Neural cell (in vitro differentiated cells): ENCODE measurements at regions not wholly inside any gene's neighbourhood (a gene's known extent, or its start where the extent isn't known, plus 50 kb on each side); places are given as distances from the start of the nearest gene placed in this dataset.

Experiments used
- H2AFZ ChIP-seq: fragments of 200-600, 300-800 bp; sonication (generic), shearing (Covaris generic); 2 replicates; pipeline ENCODE4 v1.6.0; 2014; ENCODE audit warnings: low read depth, mild to moderate bottlenecking, antibody characterized with exemption, low read length, moderate library complexity
- H3F3A ChIP-seq: fragments of 200-600 bp; shearing (Covaris generic); 2 replicates; pipeline ENCODE4 v1.6.1; 2016; ENCODE audit warnings: mild to moderate bottlenecking, moderate library complexity, mixed read lengths, antibody characterized with exemption, low read length; ENCODE audit not compliant: insufficient read depth, poor library complexity, severe bottlenecking
- H3K27ac ChIP-seq: fragments of 200-600, 300-800 bp; sonication (generic), shearing (Covaris generic); 2 replicates; pipeline ENCODE4 v1.5.1; 2014; ENCODE audit warnings: mild to moderate bottlenecking, low read length, moderate library complexity
- H3K27me3 ChIP-seq: fragments of 300-800, 200-600 bp; sonication (generic), shearing (Covaris generic); 2 replicates; pipeline ENCODE4 v1.6.0; 2014; ENCODE audit warnings: mild to moderate bottlenecking, low read depth, low read length, moderate library complexity; ENCODE audit not compliant: insufficient read depth
- H3K36me3 ChIP-seq: fragments of 300-800, 200-600 bp; sonication (generic), shearing (Covaris generic); 2 replicates; pipeline ENCODE4 v1.5.1; 2014; ENCODE audit warnings: mild to moderate bottlenecking, antibody characterized with exemption, low read length, moderate library complexity; ENCODE audit not compliant: insufficient read depth
- H3K4me2 ChIP-seq: fragments of 300-800, 200-600 bp; sonication (generic), shearing (Covaris generic); 2 replicates; pipeline ENCODE4 v1.6.0; 2014; ENCODE audit warnings: mild to moderate bottlenecking, low read length
- H3K4me3 ChIP-seq: fragments of 300-800, 200-600 bp; sonication (generic), shearing (Covaris generic); 2 replicates; pipeline ENCODE4 v1.5.1; 2014; ENCODE audit warnings: mild to moderate bottlenecking, low read length, moderate library complexity
- H3K79me2 ChIP-seq: fragments of 200-600 bp; shearing (Covaris generic); replicated peaks from 2 replicates; pipeline ENCODE4 v1.6.0; 2014; ENCODE audit warnings: mild to moderate bottlenecking, low read length, moderate library complexity; ENCODE audit not compliant: insufficient read depth
- H3K9ac ChIP-seq: fragments of 300-800, 200-600 bp; sonication (generic), shearing (Covaris generic); 2 replicates; pipeline ENCODE4 v1.6.1; 2016; ENCODE audit warnings: mild to moderate bottlenecking, low read length, mixed read lengths
- H3K9me2 ChIP-seq: fragments of 200-600 bp; shearing (Covaris generic); 2 replicates; pipeline ENCODE4 v1.6.1; 2016; ENCODE audit warnings: mild to moderate bottlenecking, low read length, mixed read lengths; ENCODE audit not compliant: insufficient read depth
- H3K9me3 ChIP-seq: fragments of 200-600, 300-800 bp; sonication (generic), shearing (Covaris generic); 2 replicates; pipeline ENCODE4 v1.6.1; 2016; ENCODE audit warnings: mild to moderate bottlenecking, mixed run types, low read length, moderate library complexity, mixed read lengths
- H4K20me1 ChIP-seq: fragments of 200-600 bp; shearing (Covaris generic); 2 replicates; pipeline ENCODE4 v1.6.1; 2016; ENCODE audit warnings: mild to moderate bottlenecking, mixed run types; ENCODE audit not compliant: insufficient read depth
- EP300 ChIP-seq: fragments of 450-650 bp; conservative IDR thresholded peaks from 2 replicates; pipeline ENCODE4 v1.6.1; 2014; ENCODE audit warnings: antibody characterized with exemption, mild to moderate bottlenecking, moderate library complexity; ENCODE audit not compliant: poor library complexity, severe bottlenecking
- EZH2 ChIP-seq: fragments of 200-600, 300-800 bp; shearing (Covaris generic), sonication (generic); IDR thresholded peaks from 2 replicates; pipeline ENCODE4 v1.6.1; 2014; ENCODE audit warnings: antibody characterized with exemption, low read length, borderline replicate concordance, mild to moderate bottlenecking; ENCODE audit not compliant: insufficient read depth, poor library complexity, severe bottlenecking
- MXI1 ChIP-seq: fragments of 450-650 bp; conservative IDR thresholded peaks from 2 replicates; pipeline ENCODE4 v1.6.1; 2014; ENCODE audit warnings: antibody characterized with exemption, mild to moderate bottlenecking; ENCODE audit not compliant: poor library complexity, severe bottlenecking
- POLR2AphosphoS5 ChIP-seq: IDR thresholded peaks from 2 replicates; pipeline ENCODE4 v1.6.1; 2012
- RAD21 ChIP-seq: fragments of 450-650 bp; conservative IDR thresholded peaks from 2 replicates; pipeline ENCODE4 v1.6.1; 2014; ENCODE audit warnings: antibody characterized with exemption, mild to moderate bottlenecking, moderate library complexity
- SMC3 ChIP-seq: fragments of 450-650 bp; conservative IDR thresholded peaks from 2 replicates; pipeline ENCODE4 v1.6.1; 2014; ENCODE audit warnings: antibody characterized with exemption, mild to moderate bottlenecking, moderate library complexity; ENCODE audit not compliant: poor library complexity
- TAF1 ChIP-seq: IDR thresholded peaks from 2 replicates; pipeline ENCODE4 v1.6.1; 2012; ENCODE audit warnings: low read depth
- TF ChIP-seq, protein P1 (sequence below): IDR thresholded peaks from 2 replicates; pipeline ENCODE4 v1.6.1; 2012; ENCODE audit warnings: borderline replicate concordance
- TF ChIP-seq, protein P2 (sequence below): fragments of 450-650 bp; IDR thresholded peaks from 2 replicates; pipeline ENCODE4 v1.5.1; 2014; ENCODE audit warnings: antibody characterized with exemption, mild to moderate bottlenecking, moderate library complexity; ENCODE audit not compliant: poor library complexity, severe bottlenecking

DNA sequence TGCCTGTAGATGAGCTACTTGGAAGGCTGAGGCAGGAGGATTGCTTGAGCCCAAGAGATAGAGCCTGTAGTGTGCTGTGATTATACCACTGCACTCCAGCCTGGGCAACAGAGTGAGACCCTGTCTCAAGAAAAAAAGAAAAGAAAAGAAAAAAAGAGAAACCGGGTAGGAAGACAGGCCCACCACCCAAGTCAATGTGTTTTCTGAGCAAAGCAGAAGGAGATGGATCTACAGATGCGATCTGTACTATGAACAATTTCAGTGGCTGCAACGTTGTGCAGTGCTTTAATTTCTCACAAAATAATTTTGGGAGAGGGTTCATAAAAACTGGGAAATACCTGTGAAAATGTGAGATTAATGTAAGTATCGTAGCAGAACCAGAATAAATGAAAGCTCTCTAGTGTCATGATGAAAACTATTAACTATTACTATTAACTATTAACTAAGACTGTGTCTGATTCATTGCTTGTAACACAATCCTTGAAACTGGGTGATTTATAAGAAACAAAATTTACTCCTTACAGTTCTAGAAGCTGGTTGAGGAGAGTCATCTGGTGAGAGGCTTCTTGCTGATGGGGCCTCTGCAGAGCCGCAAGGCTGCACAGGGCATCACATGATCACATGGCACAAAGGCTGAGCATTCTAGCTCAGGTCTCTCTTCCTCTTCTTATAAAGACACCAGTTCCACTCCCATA is 233.1 kb upstream of the ZNF217 start:
- Histone ChIP-seq H3K79me2 (no peaks in the 10 kb centered on the region), H3K4me3 (no peak overlapping the region), H2AFZ (no peak overlapping the region), H4K20me1 (no peaks in the 10 kb centered on the region), H3K9me3 (no peaks in the 10 kb centered on the region), H3F3A (no peaks in the 10 kb centered on the region), H3K9ac (no peak overlapping the region), H3K27ac (no peak overlapping the region), H3K4me2 (no peak overlapping the region), H3K9me2 (no peaks in the 10 kb centered on the region), H3K36me3 (no peaks in the 10 kb centered on the region), H3K27me3 (no peaks in the 10 kb centered on the region)
- TF ChIP-seq SMC3, result no peak
- TF ChIP-seq, protein P1, sequence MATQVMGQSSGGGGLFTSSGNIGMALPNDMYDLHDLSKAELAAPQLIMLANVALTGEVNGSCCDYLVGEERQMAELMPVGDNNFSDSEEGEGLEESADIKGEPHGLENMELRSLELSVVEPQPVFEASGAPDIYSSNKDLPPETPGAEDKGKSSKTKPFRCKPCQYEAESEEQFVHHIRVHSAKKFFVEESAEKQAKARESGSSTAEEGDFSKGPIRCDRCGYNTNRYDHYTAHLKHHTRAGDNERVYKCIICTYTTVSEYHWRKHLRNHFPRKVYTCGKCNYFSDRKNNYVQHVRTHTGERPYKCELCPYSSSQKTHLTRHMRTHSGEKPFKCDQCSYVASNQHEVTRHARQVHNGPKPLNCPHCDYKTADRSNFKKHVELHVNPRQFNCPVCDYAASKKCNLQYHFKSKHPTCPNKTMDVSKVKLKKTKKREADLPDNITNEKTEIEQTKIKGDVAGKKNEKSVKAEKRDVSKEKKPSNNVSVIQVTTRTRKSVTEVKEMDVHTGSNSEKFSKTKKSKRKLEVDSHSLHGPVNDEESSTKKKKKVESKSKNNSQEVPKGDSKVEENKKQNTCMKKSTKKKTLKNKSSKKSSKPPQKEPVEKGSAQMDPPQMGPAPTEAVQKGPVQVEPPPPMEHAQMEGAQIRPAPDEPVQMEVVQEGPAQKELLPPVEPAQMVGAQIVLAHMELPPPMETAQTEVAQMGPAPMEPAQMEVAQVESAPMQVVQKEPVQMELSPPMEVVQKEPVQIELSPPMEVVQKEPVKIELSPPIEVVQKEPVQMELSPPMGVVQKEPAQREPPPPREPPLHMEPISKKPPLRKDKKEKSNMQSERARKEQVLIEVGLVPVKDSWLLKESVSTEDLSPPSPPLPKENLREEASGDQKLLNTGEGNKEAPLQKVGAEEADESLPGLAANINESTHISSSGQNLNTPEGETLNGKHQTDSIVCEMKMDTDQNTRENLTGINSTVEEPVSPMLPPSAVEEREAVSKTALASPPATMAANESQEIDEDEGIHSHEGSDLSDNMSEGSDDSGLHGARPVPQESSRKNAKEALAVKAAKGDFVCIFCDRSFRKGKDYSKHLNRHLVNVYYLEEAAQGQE, result no peak
- no peak for TF ChIP-seq RAD21
- TF ChIP-seq, protein P2, sequence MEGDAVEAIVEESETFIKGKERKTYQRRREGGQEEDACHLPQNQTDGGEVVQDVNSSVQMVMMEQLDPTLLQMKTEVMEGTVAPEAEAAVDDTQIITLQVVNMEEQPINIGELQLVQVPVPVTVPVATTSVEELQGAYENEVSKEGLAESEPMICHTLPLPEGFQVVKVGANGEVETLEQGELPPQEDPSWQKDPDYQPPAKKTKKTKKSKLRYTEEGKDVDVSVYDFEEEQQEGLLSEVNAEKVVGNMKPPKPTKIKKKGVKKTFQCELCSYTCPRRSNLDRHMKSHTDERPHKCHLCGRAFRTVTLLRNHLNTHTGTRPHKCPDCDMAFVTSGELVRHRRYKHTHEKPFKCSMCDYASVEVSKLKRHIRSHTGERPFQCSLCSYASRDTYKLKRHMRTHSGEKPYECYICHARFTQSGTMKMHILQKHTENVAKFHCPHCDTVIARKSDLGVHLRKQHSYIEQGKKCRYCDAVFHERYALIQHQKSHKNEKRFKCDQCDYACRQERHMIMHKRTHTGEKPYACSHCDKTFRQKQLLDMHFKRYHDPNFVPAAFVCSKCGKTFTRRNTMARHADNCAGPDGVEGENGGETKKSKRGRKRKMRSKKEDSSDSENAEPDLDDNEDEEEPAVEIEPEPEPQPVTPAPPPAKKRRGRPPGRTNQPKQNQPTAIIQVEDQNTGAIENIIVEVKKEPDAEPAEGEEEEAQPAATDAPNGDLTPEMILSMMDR, result no peak
- no peak for TF ChIP-seq EP300
- TF ChIP-seq EZH2, result no peak
- TF ChIP-seq TAF1, result no peak
- no peak for TF ChIP-seq POLR2AphosphoS5
- TF ChIP-seq MXI1, result no peak

DNA sequence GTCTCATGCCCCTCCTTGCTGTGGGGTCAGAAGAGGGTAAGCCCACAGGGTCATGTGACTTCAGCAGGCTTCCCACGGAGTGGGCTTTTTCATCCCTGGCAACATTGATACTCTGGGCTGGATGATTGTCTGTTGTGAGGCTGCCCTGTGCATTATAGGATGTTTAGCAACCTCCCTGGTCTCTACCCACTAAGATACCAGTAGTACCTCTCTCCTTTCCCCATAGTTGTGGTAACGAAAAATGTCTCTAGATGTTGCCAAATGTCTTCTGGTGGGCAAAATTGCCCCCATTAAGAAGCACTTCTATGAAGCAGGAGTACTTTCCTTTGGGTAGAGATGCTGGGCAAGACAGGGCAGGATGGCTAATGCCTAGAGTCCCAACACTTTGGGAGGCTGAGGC is 232.5 kb upstream of the ZNF217 start:
- Histone ChIP-seq H3K79me2 (no peaks in the 10 kb centered on the region), H3F3A (no peaks in the 10 kb centered on the region), H3K36me3 (no peaks in the 10 kb centered on the region), H3K9me3 (no peaks in the 10 kb centered on the region), H2AFZ (no peak overlapping the region), H3K27me3 (no peaks in the 10 kb centered on the region), H4K20me1 (no peaks in the 10 kb centered on the region), H3K4me2 (no peak overlapping the region), H3K9me2 (no peaks in the 10 kb centered on the region), H3K27ac (no peak overlapping the region), H3K9ac (no peak overlapping the region), H3K4me3 (no peak overlapping the region)
- TF ChIP-seq TAF1 (no peak), EZH2 (no peak), POLR2AphosphoS5 (no peak), RAD21 (no peak), SMC3 (no peak), EP300 (no peak), MXI1 (no peak)
- TF ChIP-seq, protein P1, result no peak
- TF ChIP-seq, protein P2, result no peak
